ENCODE measurements at regions not wholly inside any gene's neighbourhood (a gene's known extent, or its start where the extent isn't known, plus 50 kb on each side); places are given as distances from the start of the nearest gene placed in this dataset.

GRCh38 chr10:21069929-21070700 lies 173.0 kb upstream of the NEBL start:
- TF ChIP-seq POLR2AphosphoS5 (IDR thresholded peaks at IDR 0.05) (no peak), CTCF (IDR thresholded peaks at IDR 0.05) (no peak)

All from stomach (tissue), 4 donors.